GM12878 (cell line): ENCODE measurements at regions not wholly inside any gene's neighbourhood (a gene's known extent, or its start where the extent isn't known, plus 50 kb on each side); places are given as distances from the start of the nearest gene placed in this dataset.

Source experiments
- ATAC-seq: fragments of 200-7000 bp; cut with Tn5 transposase; 3 replicates; pipeline ENCODE4 v1.9.1; 2020; ENCODE audit warnings: mild to moderate bottlenecking, moderate library complexity
- BruUV-seq: library from RNA; stranded (reverse); fragments of 400-500 nt; replicated peaks from 2 replicates; lab custom pipeline; 2021; lab: Mats Ljungman, UMichigan
- CTCF ChIA-PET: fragments of 300-600 bp; sonication (Branson Sonifier 250); formaldehyde crosslinking; extraction: SDS; loops from one replicate; lab custom pipeline; 2021; ENCODE audit warnings: inconsistent platforms; lab: Yijun Ruan, JAX
- POLR2A ChIA-PET: fragments of 350-600 bp; formaldehyde crosslinking; extraction: SDS; loops from one replicate; lab custom pipeline; 2021; ENCODE audit warnings: inconsistent platforms; lab: Charles Lee
- RAD21 ChIA-PET: fragments of 300-600 bp; sonication (Branson Sonifier 250); formaldehyde crosslinking; loops from one replicate; lab custom pipeline; 2023; ENCODE audit warnings: antibody characterized with exemption; ENCODE audit not compliant: unreplicated experiment; lab: Charles Lee
- SMC1A ChIA-PET: fragments of 300-600 bp; sonication (Branson Sonifier 250); formaldehyde crosslinking; loops from one replicate; lab custom pipeline; 2023; ENCODE audit not compliant: unreplicated experiment, uncharacterized antibody; lab: Charles Lee
- DNase-seq: peaks from one replicate; pipeline ENCODE4 v3.0.0-alpha.2; 2011; ENCODE audit warnings: low read depth, low spot score
- FAIRE-seq: peaks from 3 replicates; lab custom pipeline; 2011; peaks lifted over from hg19 to GRCh38; lab: Jason Lieb, UNC
- H2AFZ ChIP-seq: 2 replicates; pipeline ENCODE4 v1.6.0; 2011; ENCODE audit warnings: low read depth, low read length, control low read depth; ENCODE audit not compliant: control insufficient read depth
- H3K27ac ChIP-seq: 2 replicates; pipeline ENCODE4 v1.5.1; 2011; ENCODE audit warnings: control low read depth; ENCODE audit not compliant: control insufficient read depth, insufficient read depth
- H3K27me3 ChIP-seq, 2 experiments: replicated peaks in 1 of 2; 2 replicates each; pipeline versions ENCODE4 v1.6.0 to v1.6.1; 2011; ENCODE audit warnings: low read length in 1 of 2; ENCODE audit not compliant: control insufficient read depth in 2 of 2, insufficient read depth in 2 of 2
- H3K36me3 ChIP-seq, 2 experiments: 2 replicates each; pipeline ENCODE4 v1.5.1; 2011; ENCODE audit warnings: low read length in 1 of 2; ENCODE audit not compliant: control insufficient read depth in 2 of 2, insufficient read depth in 2 of 2
- H3K4me1 ChIP-seq: 2 replicates; pipeline ENCODE4 v1.6.1; 2011; ENCODE audit warnings: mild to moderate bottlenecking, low read length, moderate library complexity, mixed read lengths; ENCODE audit not compliant: control insufficient read depth, insufficient read depth
- H3K4me2 ChIP-seq: 2 replicates; pipeline ENCODE4 v1.6.0; 2011; ENCODE audit warnings: control low read depth; ENCODE audit not compliant: control insufficient read depth, insufficient read depth
- H3K4me3 ChIP-seq: fragments of 200-600 bp; sonication (generic); 2 replicates; pipeline ENCODE4 v1.5.1; 2016
- H3K79me2 ChIP-seq: 2 replicates; pipeline ENCODE4 v1.6.0; 2011; ENCODE audit warnings: low read length; ENCODE audit not compliant: control insufficient read depth, insufficient read depth
- H3K9ac ChIP-seq: 2 replicates; pipeline ENCODE4 v1.8.0; 2011; ENCODE audit warnings: low read length, control low read depth, mixed read lengths; ENCODE audit not compliant: control insufficient read depth, insufficient read depth
- H3K9me3 ChIP-seq: replicated peaks from 3 replicates; pipeline ENCODE4 v1.5.1; 2011; ENCODE audit warnings: mild to moderate bottlenecking, low read length; ENCODE audit not compliant: control insufficient read depth, insufficient read depth
- H4K20me1 ChIP-seq: 2 replicates; pipeline ENCODE4 v1.6.0; 2011; ENCODE audit not compliant: control insufficient read depth, insufficient read depth
- ASH2L ChIP-seq: fragments of 300-600, 200-600 bp; sonication (generic); IDR thresholded peaks from 2 replicates; pipeline ENCODE4 v1.6.1; 2017; ENCODE audit warnings: low read depth, mild to moderate bottlenecking, borderline replicate concordance
- BRCA1 ChIP-seq: IDR thresholded peaks from 2 replicates; pipeline ENCODE4 v1.6.1; 2011; ENCODE audit warnings: low read depth, low read length, improper control_type of control experiment
- CREB1 ChIP-seq: IDR thresholded peaks from 2 replicates; pipeline ENCODE4 v1.6.1; 2012; ENCODE audit warnings: low read depth, mild to moderate bottlenecking, inconsistent platforms
- ESRRA ChIP-seq: IDR thresholded peaks from 2 replicates; pipeline ENCODE4 v1.6.1; 2012; ENCODE audit warnings: mild to moderate bottlenecking, low read length, improper control_type of control experiment
- HDAC6 ChIP-seq: fragments of 200-600 bp; sonication (generic); IDR thresholded peaks from one replicate; pipeline ENCODE4 v1.8.0; 2017; ENCODE audit warnings: antibody characterized with exemption; ENCODE audit not compliant: unreplicated experiment
- MEF2B ChIP-seq: fragments of 450-650 bp; IDR thresholded peaks from 2 replicates; pipeline ENCODE4 v1.6.1; 2018; ENCODE audit warnings: mild to moderate bottlenecking, moderate library complexity; ENCODE audit not compliant: partially characterized antibody, poor library complexity, severe bottlenecking
- NFXL1 ChIP-seq: fragments of 450-650 bp; IDR thresholded peaks from 2 replicates; pipeline ENCODE4 v1.6.1; 2017; ENCODE audit warnings: antibody characterized with exemption, mild to moderate bottlenecking, borderline replicate concordance
- NFYA ChIP-seq: IDR thresholded peaks from 2 replicates; pipeline ENCODE4 v1.6.1; 2011; ENCODE audit warnings: low read depth, mild to moderate bottlenecking, low read length, improper control_type of control experiment, borderline replicate concordance
- NR2C2 ChIP-seq: IDR thresholded peaks from 2 replicates; pipeline ENCODE4 v1.6.1; 2011; ENCODE audit warnings: borderline replicate concordance, low read depth; ENCODE audit not compliant: control insufficient read depth, insufficient read length
- RELA ChIP-seq: fragments of 450-650 bp; IDR thresholded peaks from 2 replicates; pipeline ENCODE4 v1.8.0; 2014; ENCODE audit warnings: borderline replicate concordance; ENCODE audit not compliant: partially characterized antibody
- RUNX3 ChIP-seq: IDR thresholded peaks from 2 replicates; pipeline ENCODE4 v1.6.1; 2012; ENCODE audit warnings: low read length, inconsistent platforms
- SIX5 ChIP-seq: IDR thresholded peaks from 2 replicates; pipeline ENCODE4 v1.6.1; 2011; ENCODE audit warnings: mild to moderate bottlenecking, low read depth, low read length, moderate library complexity; ENCODE audit not compliant: severe bottlenecking
- SMC3 ChIP-seq: IDR thresholded peaks from 2 replicates; pipeline ENCODE4 v1.6.1; 2011; ENCODE audit warnings: low read length, improper control_type of control experiment, borderline replicate concordance
- SP1 ChIP-seq: IDR thresholded peaks from one replicate; pipeline ENCODE4 v1.6.1; 2011; ENCODE audit warnings: low read depth, low read length
- SUZ12 ChIP-seq: fragments of 200-600 bp; sonication (generic); IDR thresholded peaks from one replicate; pipeline ENCODE4 v1.6.1; 2018; ENCODE audit warnings: antibody characterized with exemption, mild to moderate bottlenecking; ENCODE audit not compliant: unreplicated experiment
- WGBS: methylation state at CpG from one replicate; pipeline ENCODE4 v1.1.6; 2016; ENCODE audit warnings: low lambda C conversion rate; ENCODE audit not compliant: insufficient replicate concordance, insufficient coverage; ENCODE audit errors: missing lambda C conversion rate; 5-methylcytosine and 5-hydroxymethylcytosine counted together
- in situ Hi-C: fragments of 300-500 bp; cut with MboI; formaldehyde crosslinking; loops from 9 replicates; pipeline ENCODE4 v1.14.3; 2018; ENCODE audit warnings: mixed read lengths
- intact Hi-C: fragments of 100-400 bp; cut with micrococcal nuclease; formaldehyde crosslinking; loops from one replicate; pipeline ENCODE4 v1.14.2; 2022; ENCODE audit not compliant: unreplicated experiment
- TF ChIP-seq, protein P1 (sequence below): fragments of 450-650 bp; IDR thresholded peaks from 2 replicates; pipeline ENCODE4 v1.6.1; 2017; ENCODE audit warnings: mild to moderate bottlenecking, moderate library complexity
- TF ChIP-seq, protein P2 (sequence below): IDR thresholded peaks from 2 replicates; pipeline ENCODE4 v1.6.1; 2011; ENCODE audit warnings: low read depth, mild to moderate bottlenecking, low read length, moderate library complexity, borderline replicate concordance; ENCODE audit errors: extremely low read depth
- TF ChIP-seq, protein P3 (sequence below): IDR thresholded peaks from 2 replicates; pipeline ENCODE4 v1.6.1; 2012; ENCODE audit warnings: low read depth, low read length, improper control_type of control experiment

DNA sequence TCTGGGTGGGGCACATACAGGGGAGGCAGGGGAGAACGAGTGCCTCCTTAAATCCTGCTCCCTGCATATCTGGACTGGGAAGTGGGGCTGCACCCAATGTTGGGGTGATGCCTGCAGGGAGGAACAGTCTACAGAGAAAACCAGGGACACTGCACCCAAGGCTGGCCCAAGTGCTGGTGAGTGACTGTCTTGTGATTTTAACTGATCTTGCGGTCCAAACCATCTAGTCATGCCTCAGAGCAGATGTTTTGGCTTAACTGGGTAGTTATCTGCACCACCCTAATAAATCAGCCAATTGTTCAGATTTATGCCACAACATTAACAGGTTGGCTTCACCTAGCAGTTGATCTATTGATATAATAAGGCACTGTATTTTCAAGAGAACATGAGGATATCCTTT, 219.2 kb upstream of the IRS2 start:
- no peak for TF ChIP-seq SUZ12
- no peak for TF ChIP-seq RUNX3
- TF ChIP-seq, protein P1, sequence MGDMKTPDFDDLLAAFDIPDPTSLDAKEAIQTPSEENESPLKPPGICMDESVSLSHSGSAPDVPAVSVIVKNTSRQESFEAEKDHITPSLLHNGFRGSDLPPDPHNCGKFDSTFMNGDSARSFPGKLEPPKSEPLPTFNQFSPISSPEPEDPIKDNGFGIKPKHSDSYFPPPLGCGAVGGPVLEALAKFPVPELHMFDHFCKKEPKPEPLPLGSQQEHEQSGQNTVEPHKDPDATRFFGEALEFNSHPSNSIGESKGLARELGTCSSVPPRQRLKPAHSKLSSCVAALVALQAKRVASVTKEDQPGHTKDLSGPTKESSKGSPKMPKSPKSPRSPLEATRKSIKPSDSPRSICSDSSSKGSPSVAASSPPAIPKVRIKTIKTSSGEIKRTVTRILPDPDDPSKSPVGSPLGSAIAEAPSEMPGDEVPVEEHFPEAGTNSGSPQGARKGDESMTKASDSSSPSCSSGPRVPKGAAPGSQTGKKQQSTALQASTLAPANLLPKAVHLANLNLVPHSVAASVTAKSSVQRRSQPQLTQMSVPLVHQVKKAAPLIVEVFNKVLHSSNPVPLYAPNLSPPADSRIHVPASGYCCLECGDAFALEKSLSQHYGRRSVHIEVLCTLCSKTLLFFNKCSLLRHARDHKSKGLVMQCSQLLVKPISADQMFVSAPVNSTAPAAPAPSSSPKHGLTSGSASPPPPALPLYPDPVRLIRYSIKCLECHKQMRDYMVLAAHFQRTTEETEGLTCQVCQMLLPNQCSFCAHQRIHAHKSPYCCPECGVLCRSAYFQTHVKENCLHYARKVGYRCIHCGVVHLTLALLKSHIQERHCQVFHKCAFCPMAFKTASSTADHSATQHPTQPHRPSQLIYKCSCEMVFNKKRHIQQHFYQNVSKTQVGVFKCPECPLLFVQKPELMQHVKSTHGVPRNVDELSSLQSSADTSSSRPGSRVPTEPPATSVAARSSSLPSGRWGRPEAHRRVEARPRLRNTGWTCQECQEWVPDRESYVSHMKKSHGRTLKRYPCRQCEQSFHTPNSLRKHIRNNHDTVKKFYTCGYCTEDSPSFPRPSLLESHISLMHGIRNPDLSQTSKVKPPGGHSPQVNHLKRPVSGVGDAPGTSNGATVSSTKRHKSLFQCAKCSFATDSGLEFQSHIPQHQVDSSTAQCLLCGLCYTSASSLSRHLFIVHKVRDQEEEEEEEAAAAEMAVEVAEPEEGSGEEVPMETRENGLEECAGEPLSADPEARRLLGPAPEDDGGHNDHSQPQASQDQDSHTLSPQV, result no peak
- no peak for TF ChIP-seq BRCA1
- TF ChIP-seq SP1, result no peak
- no peak for TF ChIP-seq NFXL1
- no peak for TF ChIP-seq ESRRA
- no peak for TF ChIP-seq NFYA
- no peak for TF ChIP-seq HDAC6
- no peak for TF ChIP-seq NR2C2
- TF ChIP-seq CREB1, result no peak
- no peak for TF ChIP-seq RELA
- TF ChIP-seq SMC3, result no peak
- no peak for TF ChIP-seq MEF2B
- TF ChIP-seq, protein P2, sequence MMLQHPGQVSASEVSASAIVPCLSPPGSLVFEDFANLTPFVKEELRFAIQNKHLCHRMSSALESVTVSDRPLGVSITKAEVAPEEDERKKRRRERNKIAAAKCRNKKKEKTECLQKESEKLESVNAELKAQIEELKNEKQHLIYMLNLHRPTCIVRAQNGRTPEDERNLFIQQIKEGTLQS, result no peak
- no peak for TF ChIP-seq ASH2L
- no peak for TF ChIP-seq SIX5
- TF ChIP-seq, protein P3, sequence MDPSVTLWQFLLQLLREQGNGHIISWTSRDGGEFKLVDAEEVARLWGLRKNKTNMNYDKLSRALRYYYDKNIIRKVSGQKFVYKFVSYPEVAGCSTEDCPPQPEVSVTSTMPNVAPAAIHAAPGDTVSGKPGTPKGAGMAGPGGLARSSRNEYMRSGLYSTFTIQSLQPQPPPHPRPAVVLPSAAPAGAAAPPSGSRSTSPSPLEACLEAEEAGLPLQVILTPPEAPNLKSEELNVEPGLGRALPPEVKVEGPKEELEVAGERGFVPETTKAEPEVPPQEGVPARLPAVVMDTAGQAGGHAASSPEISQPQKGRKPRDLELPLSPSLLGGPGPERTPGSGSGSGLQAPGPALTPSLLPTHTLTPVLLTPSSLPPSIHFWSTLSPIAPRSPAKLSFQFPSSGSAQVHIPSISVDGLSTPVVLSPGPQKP, result no peak
- TF ChIP-seq, all 136 proteins: peak for 0
- Histone ChIP-seq H3K27me3 (no peaks in the 10 kb centered on the region), H3K9me3 (no peaks in the 10 kb centered on the region), H2AFZ (no peak overlapping the region), H3K36me3 (no peaks in the 10 kb centered on the region), H3K9ac (no peak overlapping the region), H4K20me1 (no peaks in the 10 kb centered on the region), H3K4me3 (no peak overlapping the region), H3K27ac (no peak overlapping the region), H3K79me2 (no peaks in the 10 kb centered on the region), H3K4me2 (no peak overlapping the region), H3K4me1 (no peaks in the 10 kb centered on the region)
- no TSS peak for BruUV-seq
- no peak for ATAC-seq
- CTCF ChIA-PET, result no interaction called here
- RAD21 ChIA-PET, result no interaction called here
- in situ Hi-C loops (no loop called here), intact Hi-C loops (no loop called here)
- no peak for DNase-seq
- 0% methylated on average over 2 of the region's 2 CpGs for WGBS
- POLR2A ChIA-PET, result no interaction called here
- SMC1A ChIA-PET, result no interaction called here
- FAIRE-seq, result no peak
